ENCODE measurements at regions not wholly inside any gene's neighbourhood (a gene's known extent, or its start where the extent isn't known, plus 50 kb on each side); places are given as distances from the start of the nearest gene placed in this dataset.

DNA sequence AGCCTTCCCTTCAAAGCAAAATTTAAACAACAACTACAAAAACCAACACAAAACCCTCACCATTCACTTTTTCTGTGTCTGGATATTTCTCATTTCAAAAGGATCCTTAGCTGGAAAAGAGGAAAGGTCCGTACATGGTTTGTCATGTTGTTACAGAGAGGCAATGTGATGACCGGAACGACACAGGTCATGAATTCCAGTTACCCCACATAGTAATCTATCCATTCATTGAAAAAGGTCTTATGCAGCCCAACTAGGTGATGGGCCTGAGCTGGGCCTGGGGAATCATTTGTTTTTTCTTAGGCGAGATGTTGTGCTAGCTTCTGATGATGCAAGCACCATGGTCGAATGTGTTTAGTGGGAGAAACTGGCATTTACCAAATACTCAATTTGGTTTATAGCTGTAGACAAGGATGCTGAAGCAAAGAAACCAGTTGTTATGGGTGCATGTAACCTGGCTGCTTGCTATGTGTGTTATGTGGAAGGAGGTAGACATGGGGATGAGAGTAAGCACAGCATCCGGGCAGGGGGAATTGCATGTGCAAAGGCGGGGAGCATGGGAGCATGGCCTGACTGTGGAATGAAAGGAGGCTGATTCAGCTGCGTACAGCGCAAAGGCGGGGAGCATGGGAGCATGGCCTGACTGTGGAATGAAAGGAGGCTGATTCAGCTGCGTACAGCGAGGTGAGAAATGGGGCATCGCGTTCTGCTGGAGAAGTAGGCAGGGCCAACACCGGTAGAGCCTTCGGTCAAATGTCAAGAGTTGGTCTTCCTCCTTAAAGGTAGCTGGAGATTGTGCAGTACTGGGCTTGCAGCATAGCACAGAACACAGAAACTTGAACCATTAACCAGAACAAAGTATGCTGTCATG, 269.7 kb upstream of the MAF start:
- no peak overlapping the region for H3K4me3 ChIP-seq (replicated peaks; ENCODE audit: low read depth, low read length)
- TF ChIP-seq, protein P1, sequence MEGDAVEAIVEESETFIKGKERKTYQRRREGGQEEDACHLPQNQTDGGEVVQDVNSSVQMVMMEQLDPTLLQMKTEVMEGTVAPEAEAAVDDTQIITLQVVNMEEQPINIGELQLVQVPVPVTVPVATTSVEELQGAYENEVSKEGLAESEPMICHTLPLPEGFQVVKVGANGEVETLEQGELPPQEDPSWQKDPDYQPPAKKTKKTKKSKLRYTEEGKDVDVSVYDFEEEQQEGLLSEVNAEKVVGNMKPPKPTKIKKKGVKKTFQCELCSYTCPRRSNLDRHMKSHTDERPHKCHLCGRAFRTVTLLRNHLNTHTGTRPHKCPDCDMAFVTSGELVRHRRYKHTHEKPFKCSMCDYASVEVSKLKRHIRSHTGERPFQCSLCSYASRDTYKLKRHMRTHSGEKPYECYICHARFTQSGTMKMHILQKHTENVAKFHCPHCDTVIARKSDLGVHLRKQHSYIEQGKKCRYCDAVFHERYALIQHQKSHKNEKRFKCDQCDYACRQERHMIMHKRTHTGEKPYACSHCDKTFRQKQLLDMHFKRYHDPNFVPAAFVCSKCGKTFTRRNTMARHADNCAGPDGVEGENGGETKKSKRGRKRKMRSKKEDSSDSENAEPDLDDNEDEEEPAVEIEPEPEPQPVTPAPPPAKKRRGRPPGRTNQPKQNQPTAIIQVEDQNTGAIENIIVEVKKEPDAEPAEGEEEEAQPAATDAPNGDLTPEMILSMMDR (IDR thresholded peaks at IDR 0.05; ENCODE audit: low read length, missing control alignments), result no peak
- DNase-seq (ENCODE audit: low read depth), result no peak

DNA sequence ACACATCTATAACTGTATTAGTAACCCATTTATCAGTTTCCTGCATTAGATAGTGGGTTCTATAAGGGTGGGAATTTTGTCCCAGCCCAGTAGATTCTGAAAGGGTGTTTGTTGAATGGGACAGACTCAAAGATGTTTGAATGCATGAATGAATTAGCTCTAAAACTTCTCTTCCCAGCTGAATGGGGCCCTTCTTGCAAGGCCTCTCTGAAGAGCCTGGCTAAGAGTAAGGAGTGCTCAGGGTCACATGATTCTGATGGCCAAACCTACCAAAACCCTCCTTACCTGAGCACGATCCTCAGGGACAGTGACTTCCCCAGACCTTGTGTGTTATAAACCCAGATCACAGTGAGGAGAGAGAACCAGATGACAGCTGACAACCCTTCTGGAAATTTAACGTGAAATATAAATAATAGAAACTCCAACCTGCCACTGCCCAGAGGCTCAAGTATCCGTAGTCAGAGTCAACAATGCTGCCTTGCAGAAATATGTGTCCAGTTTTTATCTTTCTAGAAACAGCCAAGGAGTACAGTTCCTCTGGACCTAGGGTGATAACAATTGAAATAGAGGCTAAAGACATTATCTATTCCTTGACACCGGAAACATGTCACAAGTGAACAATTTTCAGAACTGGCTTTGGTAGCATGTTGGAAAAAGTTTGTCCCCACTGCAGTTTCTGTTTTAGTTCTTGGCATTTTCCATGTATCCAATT, 268.9 kb upstream of the MAF start:
- TF ChIP-seq, protein P1 (IDR thresholded peaks at IDR 0.05; ENCODE audit: low read length, missing control alignments), result no peak
- no peak overlapping the region for H3K4me3 ChIP-seq (replicated peaks; ENCODE audit: low read depth, low read length)
- DNase-seq (ENCODE audit: low read depth), result no peak

DNA sequence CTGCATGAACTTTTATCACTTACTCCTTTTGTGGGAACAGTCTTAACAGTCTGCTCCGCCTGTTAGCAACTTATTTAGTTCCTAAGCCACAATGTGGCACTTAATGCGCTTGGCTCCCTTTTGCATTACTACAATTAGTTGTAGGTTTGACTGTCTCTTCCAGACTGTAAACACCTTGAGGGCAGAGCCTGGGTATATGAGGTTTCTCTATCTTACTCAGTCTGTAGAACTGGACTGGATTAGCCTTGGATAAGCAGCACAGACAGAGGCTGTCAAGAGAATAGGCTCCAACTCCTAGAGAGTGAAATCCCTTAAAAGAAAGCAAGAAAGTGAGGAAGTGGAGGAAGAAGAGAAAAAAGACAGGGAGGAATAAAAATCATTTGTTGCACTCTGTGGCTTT, 268.3 kb upstream of the MAF start:
- TF ChIP-seq, protein P1 (IDR thresholded peaks at IDR 0.05; ENCODE audit: low read length, missing control alignments), result no peak
- DNase-seq (ENCODE audit: low read depth), result no peak
- H3K4me3 ChIP-seq (replicated peaks; ENCODE audit: low read depth, low read length), result no peak overlapping the region

DNA sequence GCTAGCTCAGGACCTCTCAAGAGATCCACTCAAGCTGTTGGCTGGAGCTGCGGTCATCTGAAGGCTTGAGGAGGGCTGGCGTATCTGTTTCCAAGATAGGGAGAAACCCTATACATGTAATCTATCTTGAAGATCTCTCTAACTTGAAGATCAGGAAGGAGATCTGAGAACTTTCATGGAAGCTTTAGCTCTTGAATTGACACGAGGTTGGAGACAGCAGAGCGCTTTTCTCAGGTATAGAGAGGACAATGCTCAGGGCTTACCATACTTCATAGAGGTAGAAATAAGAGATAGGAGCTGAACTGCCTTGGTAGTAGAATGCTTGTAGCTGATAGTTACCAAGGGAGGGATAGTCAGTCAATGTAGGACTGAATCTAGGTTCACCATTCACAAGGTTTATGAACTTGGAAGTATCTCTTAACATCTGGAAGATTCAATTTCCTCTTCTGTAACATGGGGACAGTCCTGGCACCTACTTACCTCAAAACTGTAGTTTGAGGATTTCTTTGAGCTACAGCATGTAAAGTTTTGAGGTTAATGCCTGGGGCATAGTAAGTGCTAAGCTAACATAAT, 267.0 kb upstream of the MAF start:
- TF ChIP-seq, protein P1 (IDR thresholded peaks at IDR 0.05; ENCODE audit: low read length, missing control alignments), result no peak
- no peak for DNase-seq (ENCODE audit: low read depth)
- H3K4me3 ChIP-seq (replicated peaks; ENCODE audit: low read depth, low read length), result no peak overlapping the region

GRCh38 chr16:79865918-79866317, 265.4 kb upstream of the MAF start:
- TF ChIP-seq, protein P1 (IDR thresholded peaks at IDR 0.05; ENCODE audit: low read length, missing control alignments), result no peak
- H3K4me3 ChIP-seq (replicated peaks; ENCODE audit: low read depth, low read length), result no peak overlapping the region
- no peak for DNase-seq (ENCODE audit: low read depth)

DNA sequence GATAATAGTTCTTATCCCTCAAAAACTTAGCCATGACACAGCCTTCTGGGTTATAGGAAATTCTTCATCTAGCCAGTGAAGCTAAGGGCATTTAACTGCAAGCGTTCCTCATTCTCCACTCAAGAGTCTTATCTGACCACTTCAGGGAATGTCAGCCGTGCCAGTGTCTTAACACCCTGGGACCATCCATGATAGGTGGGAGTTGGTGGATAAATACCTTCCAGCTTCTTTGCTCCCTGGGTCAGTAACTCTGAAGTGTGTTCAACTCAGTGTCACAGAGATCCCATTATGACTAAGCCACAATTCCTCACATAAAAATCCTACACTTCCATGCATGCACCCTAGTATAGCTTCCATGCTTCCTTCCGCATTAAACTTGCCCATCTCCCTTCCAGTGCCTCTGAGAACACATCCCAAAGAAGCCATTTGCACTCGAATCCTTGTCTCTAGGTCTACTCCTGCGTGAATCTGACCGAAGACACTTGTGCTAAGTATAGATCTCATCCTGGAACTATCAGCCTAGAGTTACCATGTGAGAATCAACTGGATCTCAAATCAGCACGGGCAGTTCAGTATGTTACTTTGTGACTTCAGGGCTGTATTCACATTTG, 264.3 kb upstream of the MAF start:
- H3K4me3 ChIP-seq (replicated peaks; ENCODE audit: low read depth, low read length), result no peak overlapping the region
- TF ChIP-seq, protein P1 (IDR thresholded peaks at IDR 0.05; ENCODE audit: low read length, missing control alignments), result no peak
- DNase-seq (ENCODE audit: low read depth), result no peak
